ENCODE measurements at regions not wholly inside any gene's neighbourhood (a gene's known extent, or its start where the extent isn't known, plus 50 kb on each side); places are given as distances from the start of the nearest gene placed in this dataset.
"Not testable (repeated sequence)": the region's sequence is repeated elsewhere in the genome, so short reads cannot be mapped to it uniquely, and the experiment has no call there.

DNA sequence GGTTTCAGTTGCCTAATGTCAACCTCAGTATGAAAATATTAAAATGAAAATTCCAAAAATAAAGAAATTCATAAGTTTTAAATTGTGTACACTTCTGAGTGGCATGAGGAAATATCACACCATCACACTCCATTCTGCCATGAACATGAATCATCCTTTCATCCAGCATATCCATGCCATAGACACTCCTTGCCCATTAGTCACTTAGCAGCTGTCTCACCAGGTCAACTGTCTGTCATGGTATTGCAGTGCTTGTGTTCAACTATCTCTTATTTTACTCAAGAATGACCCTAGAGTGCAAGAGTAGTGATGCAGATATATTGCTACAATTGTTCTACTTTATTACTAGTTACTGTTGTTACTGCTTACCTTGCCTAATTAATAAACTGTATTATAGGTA lies 712.4 kb downstream of the EPHA7 start:
- no peak for DNase-seq

DNA sequence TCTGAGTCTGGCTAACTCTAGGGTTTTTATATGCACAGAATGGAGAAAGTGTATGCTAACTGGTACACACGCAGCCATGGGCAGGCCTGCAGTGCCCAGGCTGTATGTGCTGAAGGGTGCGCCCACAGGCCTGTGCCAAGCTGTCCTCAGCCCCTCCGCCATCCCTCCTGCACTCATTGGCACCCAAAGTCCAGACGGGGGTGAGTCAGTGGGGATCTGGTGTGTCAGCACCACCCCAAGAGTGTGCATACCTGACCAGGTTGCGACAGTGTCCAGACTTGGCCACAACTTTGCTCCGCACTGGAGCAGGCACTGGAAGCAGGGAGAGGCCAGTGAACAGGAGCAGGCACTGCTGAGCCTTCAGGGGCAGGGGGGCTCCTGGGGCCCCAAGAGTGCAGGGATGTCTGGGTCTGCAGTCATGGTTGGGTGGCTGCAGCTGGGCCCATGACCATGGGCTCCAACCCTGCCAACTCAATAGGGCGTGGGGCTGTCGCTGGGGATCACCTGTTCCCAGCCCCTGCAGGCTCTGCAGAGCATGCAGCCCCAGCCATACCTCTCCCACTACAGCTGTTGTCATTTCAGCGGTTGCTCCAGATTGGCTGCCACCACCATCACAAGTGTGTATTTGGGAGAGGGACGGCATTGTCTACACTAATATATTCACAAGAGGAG lies 717.8 kb downstream of the EPHA7 start:
- DNase-seq, result no peak

DNA sequence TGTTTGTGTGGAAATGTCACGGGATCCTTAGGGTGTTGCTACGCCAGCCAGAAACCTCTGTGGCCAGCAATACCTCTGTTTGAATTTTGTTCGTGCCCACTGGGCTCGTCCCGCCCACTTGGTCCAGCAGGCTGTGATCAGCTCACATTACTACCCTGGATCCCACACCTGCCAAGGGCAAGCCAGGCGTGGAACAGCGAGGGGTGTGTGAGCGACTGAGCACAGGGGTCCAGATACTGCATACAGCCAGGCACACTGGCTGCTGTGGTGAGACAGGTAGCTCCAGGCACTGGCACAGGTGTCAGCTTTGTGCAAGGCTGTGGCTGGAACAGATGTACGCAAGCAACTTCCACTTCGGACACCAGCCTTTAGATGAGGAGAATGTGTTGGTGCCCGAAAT lies 718.9 kb downstream of the EPHA7 start:
- DNase-seq, result no peak

DNA sequence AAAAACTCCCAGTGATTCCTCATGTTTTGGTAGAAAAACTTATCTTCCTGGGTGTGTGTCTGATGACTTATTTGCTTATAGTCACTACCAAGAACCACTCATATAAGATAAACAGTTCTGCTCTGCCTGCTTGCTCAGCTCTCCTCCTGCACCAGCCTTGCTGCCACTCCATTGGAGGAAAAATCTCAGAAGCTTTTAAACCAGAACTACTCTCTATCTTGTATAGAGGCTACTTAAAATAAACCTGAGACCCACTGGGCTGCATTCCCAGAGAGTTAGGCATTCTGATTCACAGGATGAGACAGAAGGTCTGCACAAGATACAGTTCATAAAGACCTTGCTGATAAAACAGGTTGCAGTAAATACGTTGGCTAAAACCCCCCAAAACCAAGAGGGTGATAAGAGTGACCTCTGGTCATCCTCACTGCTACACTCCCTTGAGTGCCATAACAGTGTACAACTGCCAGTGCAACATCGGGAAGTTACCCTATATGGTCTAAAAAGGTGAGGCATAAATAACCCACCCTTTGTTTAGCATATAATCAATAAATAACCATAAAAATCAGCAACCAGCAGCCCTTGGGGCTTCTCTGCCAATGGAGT lies 728.3 kb downstream of the EPHA7 start:
- no peak for DNase-seq

DNA sequence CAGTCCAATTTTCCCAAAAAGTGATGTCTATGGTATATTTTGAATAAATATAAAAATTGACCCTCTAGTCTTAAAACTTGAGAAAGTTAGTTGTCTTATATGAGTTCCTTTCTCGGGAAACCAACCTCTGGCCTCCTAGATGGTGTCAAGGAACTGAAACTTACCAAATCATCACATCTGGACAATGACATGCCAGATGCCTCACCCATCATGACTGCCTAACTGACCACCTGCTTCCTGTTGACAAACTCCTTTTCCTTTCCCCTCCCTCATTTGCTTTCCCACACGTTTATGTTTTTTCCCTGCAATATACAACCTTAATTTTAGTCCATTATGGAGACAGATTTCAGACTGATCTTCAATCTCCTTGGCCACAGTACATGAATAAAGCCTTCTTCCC lies 731.0 kb downstream of the EPHA7 start:
- no peak for DNase-seq

DNA sequence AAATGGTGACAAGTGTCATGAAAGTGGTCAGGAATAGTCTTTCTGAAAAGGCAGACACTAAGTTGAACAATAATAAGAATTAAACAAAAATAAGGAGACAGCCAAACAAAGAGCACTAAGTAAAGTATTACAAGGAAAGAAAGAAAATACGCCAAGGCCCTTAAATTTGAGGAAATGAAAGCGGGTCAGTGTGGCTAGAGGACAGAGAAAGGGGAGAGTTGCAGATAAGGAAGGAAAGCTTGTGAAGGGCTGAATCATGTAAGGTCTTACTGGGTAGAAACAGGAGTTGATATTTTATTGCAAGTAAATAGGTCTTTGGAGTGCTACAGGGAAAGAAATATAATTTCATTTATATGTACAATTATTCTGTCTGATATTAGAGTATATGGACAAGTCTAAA lies 732.1 kb downstream of the EPHA7 start:
- no peak for DNase-seq

DNA sequence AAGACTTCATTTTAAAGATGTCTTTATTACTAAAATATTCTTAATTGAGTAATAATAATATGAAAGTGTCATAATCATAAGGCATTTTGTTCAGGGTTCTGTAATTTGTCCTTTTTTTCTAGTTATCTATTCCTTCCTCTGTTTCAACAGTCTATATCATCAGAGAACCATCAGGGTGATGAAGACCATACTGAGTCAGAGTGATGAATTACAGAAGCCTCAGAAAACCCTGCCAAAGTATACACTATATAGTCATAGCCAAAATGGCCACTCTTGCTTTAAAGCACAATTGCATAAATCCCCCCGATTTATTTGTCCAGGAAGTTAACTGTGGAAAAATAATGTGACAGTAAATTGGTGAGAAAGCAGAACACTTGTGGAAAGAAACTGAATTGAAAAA lies 735.0 kb downstream of the EPHA7 start:
- DNase-seq, result no peak

DNA sequence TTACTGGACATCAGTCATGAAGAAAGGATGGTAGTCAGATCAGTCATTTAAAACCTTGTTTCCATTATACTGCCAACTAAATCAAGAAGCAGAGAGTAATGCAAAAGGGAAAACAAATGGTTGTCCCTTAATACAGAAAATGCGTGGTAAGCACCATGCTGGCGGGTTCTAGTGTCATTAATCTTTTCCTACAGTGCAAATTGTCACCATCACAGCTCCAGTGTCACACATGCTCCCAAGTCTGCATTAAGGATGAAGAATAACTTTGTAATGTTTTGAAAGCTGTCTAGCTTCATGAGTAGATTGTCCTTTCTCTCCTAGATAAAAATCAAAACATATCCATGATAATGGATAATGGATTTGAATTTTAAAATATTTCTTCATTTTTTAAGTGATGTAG lies 735.6 kb downstream of the EPHA7 start:
- DNase-seq, result no peak

DNA sequence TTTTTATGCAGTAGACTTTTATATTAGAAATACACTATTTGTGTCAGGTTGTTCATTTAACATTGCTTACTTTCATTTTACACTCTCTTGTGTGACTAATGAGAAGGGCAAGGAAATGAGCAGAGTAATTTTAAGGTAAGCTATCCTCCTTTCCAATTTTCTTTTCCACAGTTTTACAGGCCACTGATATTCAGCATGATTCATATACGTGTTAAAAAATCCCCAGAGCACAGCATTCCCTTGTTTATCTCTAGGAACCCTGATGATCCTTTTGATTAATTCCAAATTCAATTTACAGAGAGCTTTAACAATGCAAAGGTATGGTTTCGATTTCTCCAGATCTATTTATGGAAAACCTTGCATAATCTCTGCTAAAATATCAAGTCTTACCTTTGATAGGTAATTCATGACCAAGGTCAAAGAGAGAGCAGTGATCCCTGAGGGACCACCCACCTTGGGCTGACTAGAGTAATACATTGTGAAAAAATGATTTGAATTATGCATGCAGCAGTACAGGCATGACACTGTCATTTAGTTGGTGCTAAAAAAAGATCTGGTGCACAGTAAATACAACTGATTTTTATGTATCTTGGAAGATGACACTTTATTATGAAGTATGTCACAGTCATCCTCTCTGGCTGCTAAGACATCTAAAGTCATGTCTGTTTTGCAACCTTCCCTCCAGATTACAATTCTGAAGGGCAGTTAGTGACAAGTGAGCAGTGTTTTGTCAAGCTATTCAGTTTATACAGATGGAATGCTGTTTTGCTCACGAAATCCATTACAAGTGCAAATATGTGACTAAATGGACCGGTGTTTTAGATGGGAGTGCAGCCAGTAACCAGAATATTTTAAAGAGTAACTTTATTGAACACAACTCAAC lies 736.6 kb downstream of the EPHA7 start:
- no peak for DNase-seq

DNA sequence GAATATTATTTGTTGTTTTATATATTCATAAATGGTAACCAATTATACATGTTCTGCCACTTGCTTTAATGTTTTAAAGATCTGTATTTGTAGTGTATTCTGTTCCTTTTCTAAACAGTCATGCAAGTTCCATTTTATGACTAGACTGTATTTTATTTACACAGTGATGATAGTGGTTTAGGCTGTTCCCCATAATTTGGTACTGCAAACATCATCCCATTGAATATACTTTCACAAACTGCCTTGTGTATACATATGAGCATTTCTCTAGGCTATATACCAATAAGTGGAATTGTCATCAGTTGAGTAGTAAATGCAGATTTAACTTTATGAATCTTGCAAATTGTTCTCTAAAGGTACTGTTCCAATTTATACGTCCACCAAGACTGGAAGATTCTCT lies 738.0 kb downstream of the EPHA7 start:
- DNase-seq, result no peak

DNA sequence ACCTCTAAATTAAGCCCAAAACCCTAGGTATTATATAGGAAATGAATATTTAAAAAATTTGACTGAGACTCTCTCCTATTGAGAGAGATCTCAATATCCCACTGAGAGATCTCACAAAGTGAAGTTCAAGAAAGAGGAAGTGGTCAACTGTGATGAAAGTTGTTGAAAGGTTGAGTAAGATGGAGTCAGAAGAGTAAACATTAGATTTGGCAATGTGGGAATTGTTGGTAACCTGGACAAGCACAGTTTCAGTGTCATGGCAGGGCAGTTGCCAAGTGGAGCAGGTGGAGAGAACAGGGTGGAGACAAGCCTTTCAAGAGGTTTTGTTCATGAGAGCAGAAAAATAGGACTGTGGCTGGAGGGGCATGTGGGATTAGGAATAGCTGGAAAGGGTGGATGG lies 747.9 kb downstream of the EPHA7 start:
- DNase-seq, result not testable (repeated sequence)

DNA sequence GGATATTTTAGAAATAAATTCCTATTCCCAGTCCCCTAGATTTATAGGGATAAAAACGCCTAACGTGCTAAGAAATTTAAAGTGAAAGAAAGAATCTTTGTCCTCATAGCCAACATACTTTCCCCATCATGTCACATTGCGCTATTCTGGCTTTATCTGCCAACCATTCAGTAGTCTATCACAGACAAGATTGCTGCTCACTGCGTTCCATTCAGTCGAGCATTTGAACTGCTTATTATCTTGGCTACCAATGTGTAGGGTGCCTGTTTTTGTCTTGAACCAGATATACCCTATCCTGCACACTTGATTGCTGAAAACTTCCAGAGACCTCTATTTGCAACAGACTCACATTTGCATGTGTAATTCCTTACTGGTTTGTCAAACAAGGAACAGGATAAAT lies 751.5 kb downstream of the EPHA7 start:
- no peak for DNase-seq

DNA sequence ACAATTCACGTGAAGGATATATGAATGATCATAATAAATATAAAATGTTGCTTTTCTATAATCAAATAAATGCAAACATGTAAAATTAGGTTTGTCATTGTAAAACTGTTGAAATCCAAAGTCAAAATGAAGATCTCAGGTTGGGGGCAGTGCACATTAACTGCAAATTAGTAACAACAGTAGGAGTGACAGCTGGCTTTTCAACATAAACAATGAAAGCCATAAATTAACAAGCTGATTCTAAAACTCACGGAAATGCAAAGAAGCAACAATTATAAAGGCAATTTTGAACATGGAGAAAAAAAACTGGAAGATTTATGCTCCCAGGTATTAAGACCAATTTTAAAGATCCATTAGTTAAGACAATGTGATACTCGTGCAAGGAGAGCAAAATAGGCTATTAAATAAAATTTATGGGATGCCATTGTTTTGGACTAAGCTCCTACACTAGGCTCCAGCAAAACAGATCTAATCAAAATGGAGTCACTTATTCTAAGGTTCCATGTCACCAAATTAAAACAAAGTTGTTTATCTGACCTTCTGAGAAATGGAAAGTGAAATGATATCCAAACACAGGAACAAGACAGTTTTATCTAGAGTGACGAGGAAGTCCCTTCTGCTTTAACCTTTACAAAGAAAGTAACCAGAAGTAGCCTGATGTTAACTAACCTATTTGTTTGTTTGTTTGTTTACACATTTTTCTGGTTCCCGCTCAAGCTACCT lies 770.8 kb downstream of the EPHA7 start:
- DNase-seq, result peak; percentile 91

DNA sequence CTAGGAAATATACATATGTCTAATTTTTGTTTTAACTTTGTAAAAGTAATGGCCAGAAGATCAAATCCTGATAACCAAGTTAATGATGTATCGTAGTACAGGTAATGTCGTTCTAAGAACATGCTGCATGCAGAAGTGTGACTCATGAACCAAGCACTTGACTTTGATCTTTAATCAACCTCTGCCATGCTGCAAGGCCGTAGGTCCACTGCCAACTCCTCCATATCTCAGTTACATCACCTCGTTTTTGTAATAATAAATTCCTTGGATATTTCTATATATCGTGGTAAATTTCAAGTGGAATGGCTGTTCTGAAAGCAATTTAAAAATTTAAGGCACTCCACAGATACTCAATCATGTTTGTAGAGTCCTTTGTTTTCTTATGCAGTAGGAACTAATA lies 771.7 kb downstream of the EPHA7 start:
- DNase-seq, result peak; percentile 57

DNA sequence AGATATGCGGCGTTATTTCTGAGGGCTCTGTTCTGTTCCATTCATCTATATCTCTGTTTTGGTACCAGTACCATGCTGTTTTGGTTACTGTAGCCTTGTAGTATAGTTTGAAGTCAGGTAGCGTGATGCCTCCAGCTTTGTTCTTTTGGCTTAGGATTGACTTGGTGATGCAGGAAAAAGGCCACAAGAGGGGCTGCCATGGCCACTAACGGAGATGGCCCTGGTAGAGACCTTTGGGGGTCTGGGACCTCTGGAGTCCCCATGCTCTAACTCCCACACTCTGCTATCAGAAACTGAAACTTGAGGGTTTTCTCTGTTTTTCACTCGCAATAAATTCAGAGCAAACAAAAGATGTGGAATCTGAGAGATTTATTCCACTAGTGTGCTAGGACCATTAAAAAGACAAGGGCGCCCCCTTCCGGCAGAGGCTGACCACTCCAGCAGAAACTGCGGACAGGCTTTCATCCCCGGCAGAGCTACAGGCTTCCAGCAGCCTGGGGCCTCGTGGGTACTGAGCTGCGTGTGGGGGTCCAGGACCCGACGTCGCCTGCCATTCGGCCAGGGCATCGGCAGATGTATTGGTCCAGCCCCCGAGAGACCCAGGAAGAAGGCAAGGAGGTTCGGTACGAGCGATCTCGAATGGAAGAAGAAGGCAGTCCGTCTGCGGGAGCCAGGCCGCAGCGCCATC lies 775.1 kb downstream of the EPHA7 start:
- not testable (repeated sequence) for DNase-seq

DNA sequence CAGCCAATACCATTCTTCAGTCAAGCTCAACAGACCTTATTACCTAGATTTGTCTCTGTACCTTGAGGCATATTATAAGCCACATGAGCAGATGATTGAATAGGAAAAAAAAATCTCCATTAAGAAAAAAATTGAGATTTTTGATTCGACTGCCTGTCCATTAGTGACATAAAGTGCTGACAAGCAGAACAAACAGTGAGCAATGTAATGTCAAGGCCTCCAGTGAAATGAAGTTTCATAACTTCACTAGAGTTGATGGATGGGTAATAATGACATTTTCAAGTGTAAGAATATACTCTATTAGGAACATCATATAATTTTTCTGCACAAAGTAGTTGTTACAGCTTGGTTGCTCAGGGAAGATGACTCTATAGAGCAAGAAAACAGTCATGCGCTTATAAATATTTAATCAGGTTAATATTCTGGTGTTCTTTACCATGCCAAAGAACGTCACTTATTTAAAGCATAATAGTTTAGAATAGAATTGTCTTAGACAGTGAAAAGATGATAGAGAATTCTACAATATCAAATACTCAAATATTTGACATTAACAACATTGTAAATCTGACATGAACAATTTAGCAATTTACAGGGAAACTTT lies 783.7 kb downstream of the EPHA7 start:
- DNase-seq, result no peak

DNA sequence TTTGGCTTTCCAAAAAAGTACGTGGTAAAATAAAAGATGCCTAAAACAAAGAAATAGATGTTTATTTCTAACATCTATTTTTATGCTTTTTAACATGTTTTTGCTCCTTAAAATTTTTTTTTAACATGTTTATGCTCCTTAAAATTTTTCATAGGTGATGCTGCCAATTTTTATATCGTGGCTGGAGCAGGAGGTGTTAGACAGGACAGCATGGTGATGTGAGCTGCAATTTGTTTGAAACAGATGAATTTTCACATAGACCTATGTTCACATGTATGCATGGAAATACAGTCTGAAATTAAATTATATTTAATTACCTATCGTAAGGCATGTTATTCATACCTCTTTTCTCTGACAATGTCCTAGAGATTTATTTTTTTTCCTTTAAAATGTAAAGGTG lies 784.8 kb downstream of the EPHA7 start:
- DNase-seq, result no peak

DNA sequence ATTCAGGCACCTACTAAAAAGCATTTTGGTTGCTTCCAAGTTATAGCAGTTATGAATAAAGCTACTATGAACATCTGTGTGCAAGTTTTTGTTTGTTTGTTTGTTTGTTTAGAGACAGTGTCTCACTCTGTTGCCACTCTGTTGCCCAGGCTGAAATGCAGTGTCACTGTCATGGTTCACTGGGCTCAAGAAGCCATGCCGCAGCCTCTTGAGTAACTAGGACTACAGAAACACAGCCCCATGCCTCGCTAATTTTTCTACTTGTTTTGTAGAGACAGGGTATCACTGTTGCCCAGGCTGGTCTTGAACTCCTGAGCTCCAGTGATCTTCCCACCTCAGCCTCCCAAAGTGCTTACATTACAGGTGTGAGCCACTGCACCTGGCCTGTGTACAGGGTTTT lies 795.9 kb downstream of the EPHA7 start:
- DNase-seq, result no peak

DNA sequence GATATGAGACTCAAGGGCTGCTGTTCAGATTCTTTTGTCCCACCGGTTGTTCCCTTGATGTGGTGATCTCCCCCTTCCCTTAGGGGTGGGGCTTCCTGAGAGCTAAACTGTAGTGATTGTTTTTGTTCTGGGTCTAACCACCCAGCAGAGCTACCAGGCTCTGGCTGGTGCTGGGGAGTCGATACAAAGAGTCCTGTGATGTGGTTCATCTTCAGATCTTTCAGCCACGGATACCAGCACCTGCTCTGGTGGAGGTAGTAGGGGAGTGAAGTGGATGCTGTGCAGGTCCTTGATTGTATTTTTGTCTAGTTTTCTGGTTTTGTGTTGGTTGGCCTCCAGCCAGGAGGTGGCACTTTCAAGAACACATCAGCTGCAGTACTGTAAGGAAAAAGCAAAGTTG lies 801.6 kb downstream of the EPHA7 start:
- no peak for DNase-seq

DNA sequence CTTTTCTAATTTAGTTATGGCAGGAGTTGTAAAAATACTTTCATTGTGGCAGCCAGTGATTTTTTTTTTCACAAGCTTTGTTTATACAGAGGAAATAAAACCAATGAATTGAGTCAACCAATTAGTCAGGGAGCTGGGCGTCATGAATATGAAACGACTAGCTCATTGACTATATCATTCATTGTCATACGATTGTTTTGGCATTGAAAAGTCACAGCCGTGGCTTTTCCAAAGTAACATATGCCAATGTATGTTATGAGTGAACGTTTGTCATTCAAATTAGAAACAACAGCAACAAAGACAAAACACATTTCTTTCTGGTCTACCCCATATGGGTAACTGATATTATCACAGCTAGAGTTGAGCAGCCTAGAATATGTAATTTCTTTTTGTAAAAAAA lies 810.6 kb downstream of the EPHA7 start:
- DNase-seq, result no peak

DNA sequence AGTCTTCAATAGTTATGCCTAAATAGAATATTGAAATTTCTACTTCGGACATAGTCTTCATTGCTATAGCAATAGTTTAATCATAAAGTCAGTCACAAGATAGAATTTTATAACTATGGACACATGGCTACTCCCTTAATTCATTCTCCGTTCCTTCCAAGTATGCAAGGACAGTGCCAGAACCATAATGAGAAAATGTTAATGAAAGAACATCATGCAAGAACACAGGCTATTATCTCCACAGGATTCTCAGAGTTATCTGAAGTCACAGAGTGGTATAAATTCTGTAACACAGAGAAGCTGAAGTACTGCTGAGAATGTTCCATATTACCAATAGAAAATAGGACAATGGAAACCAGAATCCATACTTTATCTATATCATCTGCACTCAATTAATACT lies 826.2 kb downstream of the EPHA7 start:
- DNase-seq, result no peak

DNA sequence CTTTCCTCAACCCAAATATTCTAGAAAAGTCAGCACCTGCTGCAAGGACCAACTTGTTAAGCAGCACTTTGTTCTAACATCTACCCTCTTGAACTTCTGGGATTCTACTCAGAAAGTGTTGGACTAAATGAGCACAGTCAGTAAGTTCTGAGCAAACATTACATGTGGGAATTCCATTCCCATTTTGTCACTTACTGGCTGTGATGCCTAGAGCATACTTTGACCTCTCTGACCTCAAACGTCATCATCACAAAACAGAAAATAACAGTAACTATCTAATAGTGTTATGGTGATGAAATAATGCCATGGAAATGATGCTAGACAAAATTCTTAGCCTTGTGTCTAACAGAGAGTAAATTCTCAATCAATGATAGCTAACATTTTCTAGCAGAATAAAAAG lies 829.4 kb downstream of the EPHA7 start:
- DNase-seq, result no peak

DNA sequence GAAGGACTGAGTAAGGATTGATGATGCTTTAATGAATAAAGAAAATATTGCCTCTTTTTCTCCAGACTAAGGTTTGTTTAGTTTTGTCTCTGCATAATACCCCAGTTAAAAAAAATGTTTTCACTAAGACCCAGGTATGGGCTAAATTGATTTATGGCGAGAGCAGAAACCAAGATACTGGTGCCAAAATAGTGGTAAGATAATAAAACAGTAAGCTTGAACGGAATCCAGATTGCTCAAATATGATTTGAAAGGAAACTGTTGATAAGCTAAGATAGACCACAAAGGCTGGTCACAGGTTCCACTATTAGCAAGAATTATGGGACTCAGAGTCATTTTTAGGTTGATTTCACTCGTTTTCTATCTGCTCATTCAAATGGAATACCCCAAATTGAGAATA lies 831.2 kb downstream of the EPHA7 start:
- DNase-seq, result no peak
